Ammon's horn (tissue), 1 donor: ENCODE measurements at regions not wholly inside any gene's neighbourhood (a gene's known extent, or its start where the extent isn't known, plus 50 kb on each side); places are given as distances from the start of the nearest gene placed in this dataset.

Experiments
- DNase-seq: peaks from one replicate; pipeline ENCODE4 v3.0.0-alpha.2; 2016; ENCODE audit warnings: low spot score

DNA sequence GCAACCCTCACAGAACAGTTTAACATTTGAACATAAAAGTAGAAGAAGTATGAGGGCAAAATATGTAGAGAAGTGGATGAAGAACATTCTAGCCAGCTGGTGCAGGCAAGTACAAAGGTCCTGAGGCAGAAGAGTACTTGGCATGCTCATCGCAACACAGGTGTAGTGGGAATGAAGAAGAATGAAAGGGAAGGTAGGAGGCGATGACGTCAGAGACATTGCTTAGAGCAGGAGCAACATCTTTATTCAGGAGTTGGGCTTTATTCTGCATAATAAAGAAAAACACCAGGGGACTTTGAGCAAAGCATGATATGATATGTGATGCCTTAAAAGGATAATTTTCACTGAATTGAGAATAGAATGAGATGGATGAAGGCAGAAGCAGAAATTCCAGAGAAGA, 570.6 kb upstream of the CDH9 start:
- DNase-seq = no peak

DNA sequence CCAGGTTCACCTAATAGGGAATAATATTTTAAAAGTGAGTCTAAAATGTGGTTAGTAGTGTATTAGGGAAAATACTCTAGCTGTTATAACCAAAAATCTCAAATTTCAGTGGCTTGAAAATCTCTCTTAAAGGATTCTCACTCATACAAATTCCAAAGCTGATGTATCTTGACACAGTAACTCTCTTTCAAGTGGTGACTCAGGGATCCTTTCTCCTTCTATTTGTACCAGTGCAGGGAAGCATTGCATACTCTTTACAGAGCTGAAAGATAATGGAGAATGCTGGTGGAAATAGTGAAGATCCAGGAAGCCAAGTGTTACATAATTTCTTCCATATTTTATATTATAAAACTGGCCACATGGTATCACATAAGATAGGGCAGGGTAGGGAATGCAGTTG, 560.2 kb upstream of the CDH9 start:
- DNase-seq = no peak

DNA sequence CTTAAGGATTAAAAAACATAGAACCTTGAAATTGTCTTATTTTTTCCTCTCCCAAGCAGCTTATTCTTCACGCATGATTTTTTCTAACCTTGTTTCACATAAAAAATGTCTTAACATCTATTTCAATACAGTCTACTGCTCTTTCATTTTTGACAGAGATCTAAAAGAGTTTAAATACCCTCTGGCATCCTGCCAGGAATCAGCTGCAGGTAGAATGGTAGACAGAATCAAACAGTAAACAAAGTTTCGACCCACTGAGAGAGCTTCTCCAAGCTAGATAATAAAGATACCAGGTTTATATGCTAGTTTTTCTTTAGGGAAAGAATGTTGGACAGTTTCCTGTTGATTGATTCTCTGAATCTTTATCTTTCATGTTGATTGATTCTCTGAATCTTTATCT, 555.8 kb upstream of the CDH9 start:
- DNase-seq = no peak

DNA sequence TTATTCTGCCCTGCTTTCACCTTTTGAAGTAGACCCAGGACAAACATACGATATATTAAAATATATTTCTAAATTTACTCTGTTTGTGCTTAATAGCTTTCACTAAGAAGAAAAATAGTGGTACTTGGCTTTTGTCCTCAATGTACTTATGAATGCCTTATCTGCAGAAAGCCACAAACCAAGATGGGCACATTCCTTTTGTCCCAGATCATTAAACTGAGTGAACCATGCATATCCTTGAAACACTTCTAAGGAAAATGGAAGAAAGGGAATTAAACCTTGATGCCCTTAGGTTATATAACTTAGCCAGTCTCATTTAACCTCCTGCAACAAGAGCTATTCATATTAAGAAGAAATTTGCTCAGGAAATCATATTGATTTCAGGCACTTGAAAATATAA, 553.8 kb upstream of the CDH9 start:
- no peak for DNase-seq

DNA sequence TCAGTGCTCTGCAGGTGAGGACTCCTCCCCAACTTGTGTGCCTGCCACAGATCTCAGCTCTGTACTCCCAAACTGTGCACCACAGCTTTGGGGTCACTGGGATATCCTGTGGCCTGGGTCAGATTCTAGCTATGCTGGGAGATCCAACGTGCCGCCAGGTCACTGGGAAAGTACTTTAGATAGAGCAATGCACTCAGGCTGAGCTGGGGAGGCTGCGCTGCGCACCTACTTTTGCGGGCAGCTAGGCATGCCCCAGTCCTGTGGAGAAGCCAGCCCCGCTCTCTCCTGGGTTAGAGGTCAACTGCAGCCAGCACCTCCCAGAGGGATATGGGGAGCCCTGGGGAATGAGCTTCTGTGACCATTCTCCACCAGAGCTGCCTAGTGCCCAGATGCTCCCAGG, 552.1 kb upstream of the CDH9 start:
- DNase-seq = no peak

DNA sequence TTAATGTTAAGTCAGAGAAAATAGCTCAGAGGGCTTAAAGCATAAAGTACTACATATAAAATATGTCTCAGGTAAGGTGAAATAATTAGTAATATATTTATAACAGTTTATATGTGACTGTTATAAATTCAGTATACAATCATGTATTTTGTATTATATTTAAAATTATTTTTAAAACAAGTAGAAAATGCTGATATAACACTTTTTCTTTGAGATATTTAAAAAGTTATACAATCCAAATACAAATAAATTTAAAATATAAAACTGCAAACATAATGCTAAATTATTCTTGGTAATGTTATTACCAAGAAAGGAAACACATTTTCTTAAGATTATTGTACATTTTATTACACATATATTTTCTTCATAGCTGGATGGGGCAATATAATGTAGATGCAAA, 539.9 kb upstream of the CDH9 start:
- no peak for DNase-seq

DNA sequence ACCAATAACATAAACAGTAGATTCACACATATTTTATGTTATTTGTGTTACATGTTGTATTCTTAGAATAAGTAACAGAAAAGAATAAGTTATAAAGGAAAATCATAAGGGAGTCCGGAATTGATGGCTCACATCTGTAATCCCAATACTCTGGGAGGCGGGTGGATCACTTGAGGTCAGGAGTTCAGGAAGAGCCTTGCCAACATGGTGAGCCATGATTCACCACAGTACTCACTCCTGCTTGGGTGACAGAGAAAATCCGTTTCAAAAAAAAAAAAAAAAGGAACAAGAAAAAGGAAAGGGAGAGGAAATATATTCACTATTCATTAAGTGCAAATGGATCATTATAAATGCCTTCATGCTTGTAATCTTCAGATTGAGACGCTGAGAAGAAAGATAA, 533.3 kb upstream of the CDH9 start:
- DNase-seq = no peak

DNA sequence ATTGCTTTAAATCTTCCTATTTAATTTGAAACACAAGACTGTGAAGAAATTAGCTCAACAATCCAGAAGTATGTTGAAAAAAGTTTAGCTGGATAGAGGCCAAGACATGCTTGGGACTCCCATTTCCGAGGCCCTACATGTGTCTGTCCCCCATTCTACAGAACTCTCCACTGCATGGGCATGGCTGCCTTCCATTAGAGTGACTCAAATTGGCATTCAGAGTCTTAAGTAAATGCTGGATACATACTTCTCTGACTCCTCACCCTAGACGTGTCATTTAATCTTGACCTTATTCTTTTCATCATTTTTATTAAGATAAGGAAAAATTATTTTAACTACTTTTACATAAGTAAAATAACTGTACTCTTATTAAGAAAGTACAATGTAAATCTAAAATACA, 530.4 kb upstream of the CDH9 start:
- DNase-seq = no peak

DNA sequence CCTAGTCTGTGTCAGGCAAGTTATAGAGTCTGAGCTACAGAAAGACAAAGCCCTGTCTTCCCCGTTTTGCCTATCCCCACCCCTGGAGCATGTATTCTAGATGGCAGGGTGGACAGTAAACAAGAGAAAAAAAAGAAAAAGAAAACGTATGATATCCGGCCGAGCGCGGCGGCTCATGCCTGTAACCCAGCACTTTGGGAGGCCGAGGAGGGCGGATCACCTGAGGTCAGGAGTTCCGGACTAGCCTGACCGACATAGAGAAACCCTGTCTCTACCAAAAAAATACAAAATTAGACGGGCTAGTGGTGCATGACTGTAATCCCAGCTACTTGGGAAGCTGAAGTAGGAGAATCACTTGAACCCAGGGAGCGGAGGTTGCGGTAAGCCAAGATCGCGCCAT, 523.0 kb upstream of the CDH9 start:
- DNase-seq = no peak

DNA sequence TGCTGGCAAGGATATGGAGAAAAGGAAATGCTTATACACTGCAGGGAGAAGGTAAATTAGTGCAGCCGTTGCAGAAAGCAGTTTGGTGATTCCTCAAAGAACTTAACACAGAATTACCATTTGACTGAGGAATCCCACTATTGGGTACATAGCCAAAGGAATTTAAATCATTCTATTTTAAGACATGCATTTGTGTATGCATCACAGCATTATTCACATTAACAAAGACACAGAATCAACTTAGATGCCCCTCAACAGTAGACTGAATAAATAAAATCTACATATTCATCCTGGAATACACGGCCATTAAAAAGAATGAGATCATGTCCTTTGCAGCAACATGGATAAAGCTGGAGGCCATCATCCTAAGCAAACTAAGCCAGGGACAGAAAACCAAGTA, 510.1 kb upstream of the CDH9 start:
- no peak for DNase-seq

DNA sequence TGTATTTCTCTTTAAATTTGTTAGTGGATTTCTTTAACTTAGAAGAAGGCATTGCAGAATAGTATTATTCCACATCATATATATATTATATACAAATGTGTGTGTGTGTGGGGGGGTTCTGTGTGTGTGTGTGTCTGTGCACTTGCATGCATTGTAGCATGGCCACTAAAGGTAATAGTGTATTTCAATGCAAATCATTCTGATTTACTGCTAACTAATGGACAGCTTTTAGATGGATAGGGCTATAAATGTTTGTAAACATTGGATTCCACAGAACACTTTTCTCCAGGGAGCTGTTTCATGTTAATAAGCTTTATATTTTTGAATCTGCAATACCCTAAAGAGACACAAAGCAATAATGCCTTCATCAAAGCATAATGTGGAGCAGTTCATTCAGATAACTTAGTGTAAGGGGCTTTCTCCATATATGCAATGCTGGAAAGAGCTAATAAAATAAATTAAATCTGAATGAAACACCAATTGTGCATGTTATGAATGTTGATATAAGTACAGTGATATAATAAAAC, 496.7 kb upstream of the CDH9 start:
- DNase-seq = no peak

DNA sequence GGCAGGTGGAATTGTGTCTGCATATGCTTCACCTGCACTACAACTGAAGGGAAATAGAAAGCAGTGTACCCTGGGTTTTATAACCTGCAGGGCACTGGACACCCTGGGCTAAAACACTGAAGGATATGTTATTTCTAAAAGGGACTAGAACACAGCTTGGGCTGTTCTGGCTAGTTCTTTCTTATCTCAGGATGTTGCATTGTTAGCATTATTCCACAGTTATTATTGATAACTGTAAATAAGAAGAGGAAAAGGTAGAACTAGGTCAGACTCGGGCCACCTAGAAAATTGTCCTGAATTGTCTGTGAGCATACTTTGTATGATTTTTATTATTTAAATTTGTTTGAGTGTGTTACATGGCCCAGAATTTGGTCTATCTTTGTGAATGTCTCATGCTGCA, 493.9 kb upstream of the CDH9 start:
- DNase-seq = no peak

DNA sequence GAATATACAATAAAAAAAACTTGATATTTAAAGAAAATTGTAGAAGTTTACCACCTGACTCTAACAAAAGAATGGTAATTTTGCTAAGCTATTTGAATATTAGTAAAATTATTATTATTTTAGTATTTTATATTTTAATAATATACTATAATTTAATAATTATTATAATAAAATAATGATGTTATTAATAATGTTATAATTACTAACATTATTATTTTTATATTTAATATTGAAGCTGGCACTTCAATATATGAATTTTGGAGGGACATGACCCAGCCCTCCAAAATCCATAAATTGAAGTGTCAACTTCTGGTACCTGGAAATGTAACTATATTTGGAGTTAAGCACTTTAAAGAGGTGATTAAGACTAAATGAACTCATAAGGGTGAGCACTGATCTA, 486.1 kb upstream of the CDH9 start:
- no peak for DNase-seq

DNA sequence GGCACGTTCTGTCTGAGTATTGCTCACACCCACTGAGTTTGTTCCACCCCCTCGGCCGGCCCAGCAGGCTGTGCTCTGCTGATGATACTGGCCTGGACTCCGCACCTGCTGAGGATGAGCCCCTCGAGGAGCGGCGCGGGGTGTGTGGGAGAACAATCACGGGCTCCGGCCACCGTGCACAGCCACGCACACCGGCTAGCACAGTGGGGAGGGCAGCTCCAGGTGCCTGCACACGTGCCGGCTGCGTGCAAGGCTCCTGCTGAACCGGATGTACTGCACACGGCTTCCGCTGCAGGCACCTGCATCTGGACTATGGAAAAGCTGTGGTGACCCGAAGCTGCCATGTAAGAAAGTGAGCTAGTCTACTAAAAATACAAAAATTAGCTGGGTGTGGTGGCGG, 485.2 kb upstream of the CDH9 start:
- DNase-seq = no peak

DNA sequence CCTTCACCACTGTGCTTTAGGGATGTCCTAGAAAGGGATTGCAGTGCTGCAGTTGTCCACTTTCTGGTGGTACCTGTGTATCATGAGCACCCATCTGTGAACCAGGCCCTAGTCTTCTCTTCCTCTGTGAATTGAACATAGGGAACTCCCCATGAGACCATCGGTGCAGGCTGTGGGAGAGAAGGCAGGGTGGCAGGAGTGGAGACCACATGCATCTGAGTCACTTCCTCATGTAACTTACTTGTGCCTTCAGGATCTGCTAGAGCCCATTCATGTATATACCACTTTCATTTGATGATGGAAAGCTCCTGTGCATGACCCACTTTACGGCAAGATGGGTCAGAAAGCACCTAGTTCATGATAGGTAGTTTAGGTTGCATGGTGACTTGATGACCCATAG, 478.1 kb upstream of the CDH9 start:
- no peak for DNase-seq

DNA sequence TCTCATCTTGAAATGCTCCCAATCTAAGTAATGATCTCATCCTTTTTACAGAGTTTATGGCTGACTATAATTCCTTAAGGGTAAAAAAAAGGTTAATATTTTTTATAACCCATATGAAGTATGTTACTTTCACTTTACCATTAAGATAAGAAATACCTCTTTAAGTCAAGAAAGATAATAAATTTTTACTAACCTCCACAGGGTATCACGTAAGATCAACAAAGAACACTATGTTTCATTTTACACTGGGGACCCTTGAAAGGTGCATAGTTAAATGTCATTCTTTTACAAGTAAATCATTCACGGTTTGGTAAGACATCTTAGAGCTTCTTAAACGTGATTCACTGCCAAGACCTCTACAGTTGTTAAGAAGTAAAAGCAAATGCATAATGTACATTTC, 472.7 kb upstream of the CDH9 start:
- no peak for DNase-seq

DNA sequence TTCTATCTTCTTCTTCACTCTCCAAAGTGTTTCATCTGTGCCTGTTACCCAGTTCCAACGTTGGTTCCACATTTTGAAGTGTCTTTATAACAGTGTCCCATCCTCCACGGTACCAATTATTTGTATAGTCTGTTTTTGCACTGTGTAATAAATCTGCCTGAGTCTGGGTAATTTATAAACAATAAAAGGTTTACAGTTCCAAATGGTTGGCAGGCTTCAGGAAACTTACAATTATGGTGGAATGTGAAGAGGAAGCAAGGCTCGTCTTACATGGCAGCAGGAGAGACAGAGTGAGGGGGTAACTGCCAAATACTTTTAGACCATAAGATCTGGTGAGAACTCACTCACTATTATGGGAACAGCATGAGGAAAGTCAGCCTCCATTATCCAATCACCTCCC, 465.4 kb upstream of the CDH9 start:
- DNase-seq = no peak

DNA sequence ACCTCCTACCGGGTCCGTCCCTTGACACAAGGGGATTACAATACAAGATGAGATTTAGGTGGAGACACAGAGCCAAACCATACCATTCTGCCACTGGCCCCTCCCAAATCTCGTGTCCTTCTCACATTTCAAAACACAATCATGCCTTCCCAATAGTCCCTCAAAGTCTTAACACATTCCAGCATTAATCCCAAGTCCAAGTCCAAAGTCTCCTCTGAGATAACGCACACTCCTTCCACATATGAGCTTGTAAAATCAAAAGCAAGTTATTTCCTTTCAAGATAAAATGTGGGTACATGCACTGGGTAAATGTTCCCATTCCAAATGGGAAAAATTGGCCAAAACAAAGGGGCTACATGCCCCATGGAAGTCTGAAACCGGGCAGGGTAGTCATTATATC, 463.9 kb upstream of the CDH9 start:
- no peak for DNase-seq

DNA sequence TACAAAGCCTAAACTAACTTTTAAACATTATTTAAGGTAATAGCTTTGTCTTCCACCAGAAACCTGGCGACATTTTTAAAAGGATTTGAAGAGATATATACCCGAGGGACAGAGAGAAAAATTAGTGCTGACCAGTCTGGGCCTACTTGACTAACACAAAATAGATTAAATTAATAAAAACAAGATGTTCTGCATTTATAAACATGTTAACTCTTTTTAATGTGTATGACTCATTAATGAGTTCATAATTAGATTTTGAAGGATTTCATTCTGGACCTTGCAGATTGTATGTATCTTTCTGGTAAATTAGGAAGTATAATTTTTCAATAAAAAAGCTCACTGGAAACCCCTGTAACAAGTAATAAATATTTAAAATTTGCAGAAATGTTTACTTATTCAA, 459.1 kb upstream of the CDH9 start:
- DNase-seq = no peak

DNA sequence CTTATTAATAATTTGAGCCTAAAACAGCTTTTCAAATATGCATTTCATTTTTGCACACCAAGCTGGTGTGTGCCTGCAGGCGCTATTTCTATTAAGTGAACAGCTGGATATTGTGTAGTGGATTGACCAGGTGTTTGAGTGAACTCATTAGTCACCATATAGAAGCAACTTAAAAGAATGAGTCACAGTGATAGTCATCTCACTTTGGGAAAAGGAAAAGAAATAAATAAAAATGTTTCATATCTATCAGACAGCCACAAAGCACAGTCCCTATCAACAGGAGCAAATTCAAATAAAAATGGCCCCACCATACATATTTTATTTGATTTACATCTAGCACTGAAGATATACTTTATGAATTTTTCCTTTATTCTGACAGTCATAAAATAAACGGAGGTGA, 456.5 kb upstream of the CDH9 start:
- DNase-seq = no peak

DNA sequence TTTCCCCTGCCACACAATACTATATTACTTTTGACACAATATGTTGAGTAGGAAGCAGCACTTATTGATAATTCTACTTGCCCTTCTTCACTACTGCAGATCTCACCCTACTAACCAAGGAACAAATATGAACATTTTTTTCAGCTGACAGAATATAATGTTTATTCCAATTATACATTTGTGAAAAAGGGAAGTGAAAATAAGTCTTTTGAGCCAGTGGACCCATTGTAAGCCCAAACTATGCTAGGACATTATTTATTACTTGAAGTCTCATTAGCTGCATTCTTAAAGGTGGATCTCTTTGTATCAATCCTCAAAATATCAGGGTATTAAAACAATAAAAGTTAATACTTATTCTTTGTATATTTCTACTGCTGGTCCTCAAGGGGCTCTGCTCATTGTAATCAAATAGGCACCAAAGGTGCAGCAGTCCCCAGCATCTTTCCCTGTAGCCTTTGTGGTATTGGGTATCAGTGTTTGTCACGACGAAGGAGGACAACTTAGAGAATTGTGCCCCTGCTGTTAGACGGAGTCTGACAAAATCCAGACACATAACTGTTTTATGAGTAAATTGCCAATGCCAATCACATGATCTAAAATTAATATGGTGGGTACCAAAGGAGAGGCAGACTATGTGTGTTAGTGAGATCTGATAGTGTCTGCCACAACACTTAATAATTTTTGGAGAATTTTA, 453.5 kb upstream of the CDH9 start:
- no peak for DNase-seq

DNA sequence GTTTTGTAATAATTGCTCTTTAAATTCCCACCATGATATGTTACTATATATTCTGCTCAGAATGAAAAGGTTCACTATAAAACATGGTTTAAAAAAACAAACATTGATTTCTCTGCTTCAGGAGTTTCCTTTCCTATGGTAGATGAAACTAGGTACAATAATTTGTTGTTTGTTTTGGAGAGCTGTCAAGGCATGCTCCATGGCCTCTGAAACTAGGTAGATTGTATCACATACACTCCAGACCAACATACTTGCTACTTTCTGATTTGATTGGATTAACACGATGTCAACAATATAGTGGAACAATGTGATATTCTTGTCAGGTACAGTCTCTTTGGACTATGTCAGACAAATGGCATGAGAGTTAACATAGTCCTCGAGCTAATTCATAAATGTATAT, 452.7 kb upstream of the CDH9 start:
- no peak for DNase-seq

DNA sequence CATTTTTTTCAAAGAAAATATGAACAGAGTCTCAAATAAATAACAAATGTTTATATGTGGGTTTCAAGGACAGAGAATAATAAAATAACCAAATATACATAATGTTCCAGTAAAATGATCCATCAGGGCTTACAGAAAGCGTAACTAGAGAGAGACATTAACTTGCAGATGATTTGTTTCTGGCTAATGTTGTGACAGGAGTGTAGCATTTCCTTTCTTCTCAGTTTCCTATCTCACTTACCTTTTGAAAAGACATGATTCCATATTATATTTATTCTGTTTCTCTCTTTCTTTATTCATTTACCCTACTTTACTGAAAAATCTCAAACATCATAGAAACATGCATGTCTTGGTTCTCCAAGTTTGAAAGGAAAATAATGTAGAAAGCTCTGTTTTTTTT, 451.3 kb upstream of the CDH9 start:
- DNase-seq = no peak

DNA sequence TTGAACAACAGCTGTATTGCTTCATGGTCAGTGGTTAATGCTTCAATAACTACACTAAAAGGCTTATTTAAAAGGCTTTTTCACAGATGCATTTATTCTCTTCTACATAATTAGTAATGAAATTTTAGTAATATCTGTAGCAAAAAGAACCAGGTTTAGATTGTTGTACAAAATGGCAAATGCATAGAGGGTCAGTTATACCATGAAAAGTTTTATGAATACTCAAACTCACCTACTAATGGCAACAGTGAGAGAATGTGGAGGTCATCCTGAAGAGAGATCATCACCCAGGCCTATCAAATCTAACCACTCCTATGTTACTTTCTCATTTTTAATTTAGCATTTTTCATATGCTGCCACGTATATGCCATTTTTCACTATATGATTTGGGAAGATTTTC, 444.3 kb upstream of the CDH9 start:
- no peak for DNase-seq

DNA sequence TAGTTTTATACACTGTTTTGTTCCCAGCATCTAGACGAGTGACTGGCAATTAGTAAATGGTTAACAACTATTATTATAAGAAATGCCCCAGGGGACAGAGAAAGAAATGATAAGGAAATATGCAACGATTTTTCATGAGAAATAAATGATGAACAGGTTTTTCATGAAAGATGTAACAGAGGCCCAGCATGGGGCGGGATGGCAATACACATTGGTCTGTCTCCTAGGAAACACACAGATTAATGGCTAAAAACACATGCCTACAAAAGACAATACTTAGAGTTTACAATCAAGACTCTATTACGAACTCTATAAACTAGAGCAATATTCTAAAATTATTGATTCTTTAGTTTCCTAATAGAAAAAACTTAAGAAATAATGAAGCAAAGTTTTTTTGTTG, 441.5 kb upstream of the CDH9 start:
- DNase-seq = no peak
